Left lung (tissue), 4 donors: ENCODE measurements at regions not wholly inside any gene's neighbourhood (a gene's known extent, or its start where the extent isn't known, plus 50 kb on each side); places are given as distances from the start of the nearest gene placed in this dataset.
A peak's percentile ranks its signal among the peaks of the same experiment; 100 is the strongest.

Experiments
- ATAC-seq: fragments of 200-7000 bp; cut with Tn5 transposase; one replicate; pipeline ENCODE4 v1.9.1; 2020; ENCODE audit warnings: moderate library complexity
- DNase-seq, 4 donors: peaks; one replicate each; pipeline ENCODE4 v3.0.0-alpha.2; 2013 to 2020
- H3K27ac ChIP-seq, 2 donors: fragments of 200-600 bp; sonication (generic) in 1 of 2; one replicate each; pipeline versions ENCODE4 v1.5.0 to v1.8.0; 2020 to 2021
- H3K27me3 ChIP-seq, 2 donors: fragments of 200-600 bp; sonication (generic) in 1 of 2; one replicate each; pipeline versions ENCODE4 v1.5.0 to v1.8.0; 2020 to 2021
- H3K36me3 ChIP-seq, 2 donors: fragments of 200-600 bp; sonication (generic) in 1 of 2; one replicate each; pipeline versions ENCODE4 v1.5.0 to v1.8.0; 2020 to 2021
- H3K4me1 ChIP-seq, 2 donors: fragments of 200-600 bp; one replicate each; pipeline ENCODE4 v1.8.0; 2021
- H3K4me3 ChIP-seq, 2 donors: fragments of 200-600 bp; sonication (generic) in 1 of 2; one replicate each; pipeline versions ENCODE4 v1.5.0 to v1.8.0; 2020 to 2021; ENCODE audit warnings: mild to moderate bottlenecking in 1 of 2
- H3K9me3 ChIP-seq, 2 donors: fragments of 200-600 bp; sonication (generic) in 1 of 2; one replicate each; pipeline versions ENCODE4 v1.5.0 to v1.8.0; 2020 to 2021
- intact Hi-C, 2 donors: fragments of 100-400 bp; cut with DNase I; formaldehyde crosslinking; loops; one replicate each; pipeline versions ENCODE4 v1.11.2 to v1.14.2; 2022
- TF ChIP-seq, protein P1 (sequence below), 2 donors: fragments of 200-600 bp; sonication (generic) in 1 of 2; IDR thresholded peaks; one replicate each; pipeline versions ENCODE4 v1.5.0 to v1.8.0; 2021; ENCODE audit warnings: antibody characterized with exemption in 2 of 2
- donor health status: DM: no; HTN: yes; CAD: no.
- donor health status: DM: no; HTN: no; CAD: no.

DNA sequence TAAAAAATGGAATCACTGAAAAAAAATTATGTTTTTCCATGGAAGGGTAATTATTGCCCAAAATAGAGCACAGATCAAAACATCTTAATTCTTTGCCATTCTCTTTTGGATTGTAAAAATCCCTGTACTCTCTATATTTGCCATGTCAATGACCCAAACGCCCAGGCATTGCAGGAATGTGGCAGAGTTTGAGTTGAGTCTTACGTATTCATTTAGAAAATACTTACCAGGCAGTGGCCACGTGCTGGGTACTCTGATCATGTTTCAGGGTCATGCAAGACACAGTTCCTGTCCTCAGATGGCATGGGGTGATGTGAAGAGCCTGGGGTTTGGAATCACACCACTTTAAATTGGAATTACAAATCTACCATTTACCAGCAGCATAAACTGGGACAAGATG, 267.7 kb downstream of the ABCC12 start:
- peaks cover 0 to 7% of the 10 kb centered on the region in 2 donors for H3K27me3 ChIP-seq
- no peaks in the 10 kb centered on the region for H3K36me3 ChIP-seq
- intact Hi-C loops = no loop called here
- TF ChIP-seq, protein P1, sequence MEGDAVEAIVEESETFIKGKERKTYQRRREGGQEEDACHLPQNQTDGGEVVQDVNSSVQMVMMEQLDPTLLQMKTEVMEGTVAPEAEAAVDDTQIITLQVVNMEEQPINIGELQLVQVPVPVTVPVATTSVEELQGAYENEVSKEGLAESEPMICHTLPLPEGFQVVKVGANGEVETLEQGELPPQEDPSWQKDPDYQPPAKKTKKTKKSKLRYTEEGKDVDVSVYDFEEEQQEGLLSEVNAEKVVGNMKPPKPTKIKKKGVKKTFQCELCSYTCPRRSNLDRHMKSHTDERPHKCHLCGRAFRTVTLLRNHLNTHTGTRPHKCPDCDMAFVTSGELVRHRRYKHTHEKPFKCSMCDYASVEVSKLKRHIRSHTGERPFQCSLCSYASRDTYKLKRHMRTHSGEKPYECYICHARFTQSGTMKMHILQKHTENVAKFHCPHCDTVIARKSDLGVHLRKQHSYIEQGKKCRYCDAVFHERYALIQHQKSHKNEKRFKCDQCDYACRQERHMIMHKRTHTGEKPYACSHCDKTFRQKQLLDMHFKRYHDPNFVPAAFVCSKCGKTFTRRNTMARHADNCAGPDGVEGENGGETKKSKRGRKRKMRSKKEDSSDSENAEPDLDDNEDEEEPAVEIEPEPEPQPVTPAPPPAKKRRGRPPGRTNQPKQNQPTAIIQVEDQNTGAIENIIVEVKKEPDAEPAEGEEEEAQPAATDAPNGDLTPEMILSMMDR (IDR thresholded peaks at IDR 0.05) = no peak
- no peak overlapping the region for H3K4me3 ChIP-seq
- H3K27ac ChIP-seq = no peak overlapping the region
- peak in 1 of 4 donors; percentile 38 for DNase-seq
- H3K4me1 ChIP-seq = no peaks in the 10 kb centered on the region
- ATAC-seq = peak; percentile 85
- H3K9me3 ChIP-seq = no peaks in the 10 kb centered on the region

DNA sequence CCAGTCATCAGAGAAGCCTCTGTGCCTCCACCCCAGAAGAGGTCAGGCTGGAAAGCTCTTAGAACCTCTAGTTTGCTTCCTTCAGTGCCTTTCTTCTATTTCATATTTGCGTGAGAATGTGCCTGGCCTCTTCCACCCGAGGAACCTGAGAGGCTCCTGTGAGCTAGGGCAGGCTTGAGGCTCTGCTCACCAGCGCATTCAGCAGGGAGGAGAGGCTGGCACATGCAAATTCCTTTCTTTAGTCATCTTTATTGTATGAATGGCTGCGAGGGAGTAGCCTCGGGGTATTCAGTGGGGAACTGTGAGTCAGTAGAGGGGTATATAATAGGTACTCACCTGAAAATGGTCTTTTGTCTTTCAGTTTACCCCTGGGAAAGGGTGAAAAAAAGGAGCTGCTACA, 268.3 kb downstream of the ABCC12 start:
- H3K4me1 ChIP-seq = no peaks in the 10 kb centered on the region
- no peak overlapping the region for H3K27ac ChIP-seq
- DNase-seq = no peak
- intact Hi-C loops = no loop called here
- TF ChIP-seq, protein P1 (IDR thresholded peaks at IDR 0.05) = no peak
- peak; percentile 69 for ATAC-seq
- H3K9me3 ChIP-seq = no peaks in the 10 kb centered on the region
- H3K27me3 ChIP-seq = peaks cover 0 to 7% of the 10 kb centered on the region in 2 donors
- no peak overlapping the region for H3K4me3 ChIP-seq
- H3K36me3 ChIP-seq = no peaks in the 10 kb centered on the region

DNA sequence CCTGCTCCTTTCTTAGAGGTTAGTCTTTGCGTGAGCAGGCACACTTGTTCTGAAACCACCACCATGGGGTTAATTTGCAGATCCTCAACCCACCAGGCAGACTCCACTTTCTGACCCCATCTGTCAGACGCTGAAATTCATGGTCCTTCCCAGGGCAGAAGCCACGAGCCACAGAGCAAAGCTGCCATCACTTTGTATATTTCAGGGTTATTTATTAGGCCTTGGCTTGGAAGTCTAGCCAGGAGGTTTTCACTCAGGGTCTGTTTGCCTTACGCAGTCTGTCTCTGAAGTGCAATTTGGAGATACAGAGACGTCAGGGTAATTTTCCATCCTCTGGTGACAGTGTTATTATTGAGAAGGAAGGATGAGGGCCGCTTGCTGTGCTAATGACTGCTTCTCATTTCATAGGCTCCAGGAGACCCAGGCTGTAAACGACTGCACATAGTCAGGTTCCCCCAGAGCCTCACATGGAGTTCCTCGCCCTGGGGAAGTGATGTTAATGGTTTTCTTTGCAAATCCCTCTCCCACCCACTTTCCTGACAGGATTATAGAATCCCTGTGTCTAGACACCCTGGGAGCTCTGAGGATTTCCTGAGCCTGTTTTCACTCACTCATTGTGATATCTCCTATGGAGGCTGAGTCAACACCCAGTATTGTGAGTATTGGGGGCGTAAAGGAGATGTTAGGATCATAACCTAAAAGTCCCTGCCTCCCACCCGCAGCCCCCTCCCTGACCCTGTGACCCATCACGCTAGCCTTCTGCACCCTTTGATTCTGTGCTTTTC, 269.0 kb downstream of the ABCC12 start:
- no peak for ATAC-seq
- Histone ChIP-seq H3K36me3 (no peaks in the 10 kb centered on the region), H3K4me3 (no peak overlapping the region), H3K4me1 (no peaks in the 10 kb centered on the region), H3K27ac (no peak overlapping the region), H3K9me3 (no peaks in the 10 kb centered on the region), H3K27me3 (peaks cover 0 to 7% of the 10 kb centered on the region in 2 donors)
- intact Hi-C loops = no loop called here
- TF ChIP-seq, protein P1 (IDR thresholded peaks at IDR 0.05) = no peak
- DNase-seq = no peak

DNA sequence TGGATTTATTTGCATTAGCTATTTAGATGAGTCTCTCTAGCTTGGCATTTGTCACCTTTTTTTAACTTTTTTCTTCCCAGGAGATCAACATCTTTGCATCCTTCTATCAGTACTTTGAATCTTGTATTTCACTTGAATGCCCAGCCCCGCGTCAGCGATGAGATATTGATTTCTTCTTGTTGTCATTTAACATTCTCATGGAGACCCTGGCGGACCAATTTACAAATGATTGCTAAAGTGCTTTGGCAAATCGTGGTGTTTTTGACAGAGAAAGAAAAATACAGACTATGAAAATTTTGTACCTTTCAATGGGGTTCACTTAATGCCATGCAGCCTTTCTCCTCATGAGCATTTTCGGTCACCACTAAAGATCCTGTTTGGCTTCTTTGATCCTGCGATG, 269.7 kb downstream of the ABCC12 start:
- H3K27ac ChIP-seq = no peak overlapping the region
- H3K4me1 ChIP-seq = no peaks in the 10 kb centered on the region
- peaks cover 0 to 7% of the 10 kb centered on the region in 2 donors for H3K27me3 ChIP-seq
- TF ChIP-seq, protein P1 (IDR thresholded peaks at IDR 0.05) = no peak
- no peaks in the 10 kb centered on the region for H3K36me3 ChIP-seq
- DNase-seq = no peak
- no peak for ATAC-seq
- intact Hi-C loops = no loop called here
- no peaks in the 10 kb centered on the region for H3K9me3 ChIP-seq
- H3K4me3 ChIP-seq = no peak overlapping the region

DNA sequence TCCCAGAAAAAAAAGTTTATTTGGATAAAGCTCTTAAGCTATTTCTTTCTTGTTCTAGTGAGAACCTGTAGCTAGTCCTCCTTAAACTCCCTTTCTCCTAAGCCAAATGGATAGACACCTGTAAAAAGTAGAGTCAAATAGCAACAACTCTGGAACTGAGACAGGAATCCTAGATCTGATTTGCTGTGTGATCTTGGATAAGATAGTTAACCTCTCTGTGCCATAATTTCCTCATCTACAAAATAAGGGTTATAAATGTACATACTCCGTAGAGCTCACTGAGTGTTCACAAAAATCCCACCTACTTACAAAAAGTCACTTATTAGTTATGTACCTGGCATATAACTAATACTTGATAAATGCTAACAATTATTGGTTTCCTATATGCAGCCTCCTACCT, 270.3 kb downstream of the ABCC12 start:
- intact Hi-C loops = no loop called here
- TF ChIP-seq, protein P1 (IDR thresholded peaks at IDR 0.05) = no peak

More for the DNA sequence above, 270.3 kb downstream of the ABCC12 start:
- Histone ChIP-seq H3K36me3 (no peaks in the 10 kb centered on the region), H3K27me3 (peaks cover 0 to 7% of the 10 kb centered on the region in 2 donors), H3K4me1 (no peaks in the 10 kb centered on the region), H3K27ac (no peak overlapping the region), H3K9me3 (no peaks in the 10 kb centered on the region), H3K4me3 (no peak overlapping the region)
- DNase-seq = no peak
- ATAC-seq = no peak
